GM19395 (cell line): ENCODE measurements at regions not wholly inside any gene's neighbourhood (a gene's known extent, or its start where the extent isn't known, plus 50 kb on each side); places are given as distances from the start of the nearest gene placed in this dataset.
"Not testable (repeated sequence)": the region's sequence is repeated elsewhere in the genome, so short reads cannot be mapped to it uniquely, and the experiment has no call there.

Experiments
- ATAC-seq: cut with Tn5 transposase; IDR thresholded peaks from one replicate; pipeline ENCODE4 v1.9.1; 2021; ENCODE audit warnings: mild to moderate bottlenecking, moderate library complexity; ENCODE audit not compliant: unreplicated experiment

DNA sequence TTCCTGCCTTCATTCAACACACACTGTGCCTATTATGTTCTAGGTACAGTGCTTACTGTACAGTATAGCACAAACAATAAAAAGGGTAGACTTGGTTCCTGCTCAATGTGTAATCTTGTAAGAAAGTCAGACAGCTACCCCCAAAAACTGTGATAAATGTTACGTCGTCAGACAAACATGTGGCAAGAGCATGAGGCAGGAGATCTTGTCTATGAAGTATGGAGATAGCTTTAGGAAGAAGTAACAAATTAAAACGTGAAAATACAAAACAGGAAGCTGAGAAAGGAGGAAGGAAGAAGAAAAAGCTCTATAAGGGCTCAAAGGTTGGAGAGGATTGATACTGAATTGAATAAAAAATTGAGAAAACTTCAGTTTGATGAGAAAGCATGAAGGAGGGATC, 276.2 kb upstream of the HNRNPA3 start:
- ATAC-seq = no peak

DNA sequence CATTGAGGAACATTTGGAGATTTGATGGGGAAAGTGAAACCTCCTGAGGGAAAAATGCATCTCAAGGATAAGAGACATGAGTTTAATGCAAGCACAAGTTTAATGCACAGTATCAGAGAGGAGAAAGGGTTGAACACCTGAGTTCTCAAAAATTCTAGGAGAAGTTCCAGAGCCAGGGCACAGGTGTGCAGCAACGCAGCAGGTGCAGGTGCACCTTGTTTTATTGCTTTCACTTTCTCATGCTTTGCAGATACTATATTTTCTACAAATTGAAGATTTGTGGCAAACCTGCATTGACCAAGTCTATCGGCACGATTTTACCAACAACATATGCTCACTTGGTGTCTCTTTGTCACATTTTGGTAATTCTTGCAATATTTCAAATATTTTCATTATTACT, 267.6 kb upstream of the HNRNPA3 start:
- no peak for ATAC-seq

DNA sequence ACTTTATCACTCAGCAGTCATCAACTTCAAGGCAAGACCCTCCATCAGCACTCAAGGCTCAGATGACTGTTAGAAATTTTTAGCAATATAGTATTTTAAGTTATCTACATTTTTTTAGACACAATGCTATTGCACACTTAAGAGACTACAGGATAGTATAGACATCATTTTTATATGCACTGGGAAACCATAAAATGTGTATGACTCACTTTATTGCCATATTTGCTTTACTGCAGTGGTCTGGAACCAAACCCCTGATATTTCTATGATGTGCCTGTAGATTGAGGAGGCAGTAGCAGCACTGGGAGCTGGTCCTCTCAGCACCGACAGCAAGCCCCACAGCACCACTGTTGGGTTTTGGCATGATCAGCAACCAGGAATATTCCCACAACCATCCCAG, 264.8 kb upstream of the HNRNPA3 start:
- no peak for ATAC-seq

DNA sequence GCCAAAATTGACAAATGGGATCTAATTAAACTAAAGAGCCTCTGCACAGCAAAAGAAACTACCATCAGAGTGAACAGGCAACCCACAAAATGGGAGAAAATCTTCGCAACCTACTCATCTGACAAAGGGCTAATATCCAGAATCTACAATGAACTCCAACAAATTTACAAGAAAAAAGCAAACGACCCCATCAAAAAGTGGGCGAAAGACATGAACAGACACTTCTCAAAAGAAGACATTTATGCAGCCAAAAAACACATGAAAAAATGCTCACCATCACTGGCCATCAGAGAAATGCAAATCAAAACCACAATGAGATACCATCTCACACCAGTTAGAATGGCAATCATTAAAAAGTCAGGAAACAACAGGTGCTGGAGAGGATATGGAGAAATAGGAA, 261.4 kb upstream of the HNRNPA3 start:
- not testable (repeated sequence) for ATAC-seq

DNA sequence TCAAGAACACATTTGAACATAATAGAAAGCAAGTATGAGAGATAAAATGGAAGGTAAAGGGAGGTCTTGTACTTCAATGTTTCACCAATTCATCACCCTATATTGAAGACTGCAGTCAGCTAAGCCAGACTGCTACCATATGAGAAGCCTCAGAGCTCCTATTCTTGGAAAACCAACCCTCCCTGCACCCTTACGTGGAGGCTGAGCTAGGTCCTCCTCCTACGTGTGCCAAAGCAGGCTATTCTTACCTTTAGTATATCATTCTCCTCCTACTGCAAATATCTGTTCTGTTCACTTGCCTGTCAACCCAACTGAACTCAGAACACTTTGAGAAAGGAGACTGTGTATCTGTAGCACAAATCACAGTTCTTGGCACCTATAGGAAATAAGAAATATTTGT, 255.8 kb upstream of the HNRNPA3 start:
- no peak for ATAC-seq

DNA sequence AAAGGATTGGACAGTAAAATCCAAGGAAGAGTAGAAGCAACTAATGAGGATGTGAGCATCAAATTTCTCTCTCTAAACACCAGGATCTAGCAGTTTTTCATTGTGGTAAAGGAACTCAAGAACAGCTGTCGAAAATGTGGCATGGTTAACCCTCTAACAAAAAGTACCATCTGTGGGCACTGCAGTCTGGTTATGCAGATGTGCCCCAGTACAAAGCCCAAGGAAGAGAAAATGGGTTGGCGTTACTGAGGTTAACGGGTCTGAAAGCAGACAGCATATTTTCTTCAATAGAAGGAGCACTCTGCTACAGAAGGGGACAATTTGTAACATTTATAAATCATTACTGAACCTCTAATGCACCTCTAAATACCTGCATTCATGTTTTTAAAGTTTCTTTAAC, 253.0 kb upstream of the HNRNPA3 start:
- ATAC-seq = no peak

DNA sequence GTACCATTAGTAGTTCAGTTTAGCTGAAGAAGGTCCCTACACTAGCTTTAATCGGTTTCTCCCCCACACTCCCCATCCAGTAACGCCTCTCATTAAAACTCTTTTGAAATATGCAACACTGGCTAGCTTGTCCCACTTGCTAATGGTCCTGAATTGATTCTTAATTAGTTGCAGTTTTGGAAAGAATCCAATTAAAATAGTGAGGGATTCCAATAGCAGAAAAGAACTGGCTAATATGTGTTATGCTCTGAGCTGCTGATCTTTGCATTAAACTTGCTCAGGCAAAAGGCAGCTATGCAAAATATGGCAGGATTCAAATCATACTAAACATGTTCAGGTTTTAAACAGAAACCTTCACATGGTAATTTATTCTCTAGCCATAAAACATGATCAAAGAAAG, 252.5 kb upstream of the HNRNPA3 start:
- ATAC-seq = no peak

DNA sequence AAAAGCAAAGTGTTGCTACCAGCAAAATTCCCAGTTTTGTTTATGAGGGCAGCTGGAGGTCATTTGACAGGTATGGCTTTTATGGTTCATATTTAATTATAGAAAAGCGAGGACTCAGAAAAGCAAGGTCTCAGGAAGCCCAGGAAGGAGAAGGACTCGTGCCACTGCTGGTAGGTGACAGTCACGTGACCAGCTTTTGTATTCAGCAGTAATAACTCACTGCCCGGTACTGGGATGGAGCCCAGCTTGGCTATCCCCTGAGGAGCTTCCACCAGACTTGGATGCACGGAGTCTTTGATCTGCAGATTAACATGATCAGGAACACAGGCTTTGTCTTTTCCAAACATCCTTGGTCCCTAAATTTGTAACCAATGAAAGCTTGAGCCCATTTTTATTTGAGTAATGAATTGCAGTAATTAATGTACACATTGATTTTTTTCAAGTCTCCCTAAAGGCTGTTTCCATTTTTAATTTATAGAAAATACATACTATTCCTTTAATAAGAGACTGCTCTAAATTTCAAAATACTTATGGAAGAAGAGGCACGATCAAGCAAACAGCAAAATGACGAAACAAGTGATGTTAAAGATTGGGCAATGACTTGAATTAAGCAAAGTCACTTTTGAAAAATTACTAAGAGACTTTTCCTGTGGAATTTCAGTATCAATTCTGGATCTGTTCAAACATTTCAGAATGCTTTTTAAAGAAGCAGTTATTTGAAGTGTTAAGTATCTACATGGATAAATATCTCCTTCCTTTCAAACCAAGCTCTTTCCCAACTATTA, 251.7 kb upstream of the HNRNPA3 start:
- ATAC-seq = no peak

DNA sequence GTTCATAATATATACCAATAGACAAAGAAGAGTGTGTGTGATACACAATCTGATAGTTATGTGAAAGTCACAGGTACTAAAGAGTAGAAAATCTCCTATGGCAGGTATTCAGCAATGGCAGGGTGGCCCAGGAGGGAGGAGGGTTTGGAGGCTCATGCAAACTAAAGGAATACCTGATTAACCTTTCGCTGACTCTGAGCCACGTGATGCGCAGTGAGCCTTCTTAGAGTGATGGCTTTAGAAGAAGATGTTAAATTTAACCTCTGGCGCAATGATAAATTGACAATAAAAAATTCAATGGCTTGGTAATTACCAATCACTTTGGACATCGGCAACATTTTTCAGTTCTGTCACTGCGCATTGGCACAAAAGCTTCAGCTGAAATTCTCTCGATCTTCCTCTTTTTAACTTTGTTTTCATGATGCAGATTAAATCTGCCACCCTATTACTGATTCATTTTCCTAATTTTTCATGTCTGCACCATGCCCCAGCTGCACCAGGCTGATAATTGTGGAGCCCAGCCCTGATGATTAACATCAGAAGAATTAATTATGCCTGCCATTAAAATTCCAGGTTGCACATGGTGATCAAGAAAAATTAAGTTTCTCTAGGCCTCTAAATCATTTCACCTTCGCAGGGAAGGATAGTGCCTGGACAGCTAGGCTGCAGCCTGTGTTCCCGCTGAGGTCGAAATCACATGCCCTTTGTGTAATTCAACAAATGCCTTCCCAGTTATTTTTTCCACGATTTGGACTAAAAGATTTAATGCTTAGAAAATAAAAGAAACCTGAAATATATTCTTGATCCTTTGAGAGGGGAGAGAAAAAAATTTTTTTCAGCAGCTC, 250.6 kb upstream of the HNRNPA3 start:
- ATAC-seq = no peak

DNA sequence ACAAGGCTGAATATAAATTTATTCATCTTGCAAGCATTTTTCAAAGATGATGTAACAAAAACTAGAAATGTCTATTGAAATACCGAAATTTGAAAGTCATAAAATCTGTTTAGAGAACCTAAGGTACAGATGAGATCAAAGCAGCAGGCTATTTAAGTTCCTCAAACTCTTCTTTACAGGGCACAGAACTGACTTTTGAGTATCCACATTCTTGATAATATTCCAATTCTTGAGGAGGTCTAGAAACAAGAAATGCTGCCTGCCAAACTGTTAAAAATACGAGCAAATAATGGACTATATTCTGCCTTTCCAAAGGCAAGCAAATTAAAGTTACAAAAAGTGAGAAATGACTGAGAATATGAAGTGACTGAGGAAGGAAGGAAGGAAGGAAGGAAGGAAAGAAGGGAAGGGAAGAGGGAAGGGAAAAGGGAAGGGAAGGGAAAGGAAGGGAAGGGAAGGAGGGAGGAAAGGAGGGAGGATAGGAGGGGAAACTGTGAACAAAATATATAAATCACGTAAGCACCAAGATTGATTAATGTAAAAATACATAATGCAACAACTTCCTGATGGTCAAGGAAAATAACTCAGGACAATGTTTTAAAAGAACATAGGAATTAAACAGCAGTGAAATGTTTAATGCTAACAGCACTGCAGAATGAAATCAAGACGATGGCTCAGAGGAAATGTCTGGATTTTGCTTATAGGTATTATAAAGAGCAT, 248.9 kb upstream of the HNRNPA3 start:
- no peak for ATAC-seq

DNA sequence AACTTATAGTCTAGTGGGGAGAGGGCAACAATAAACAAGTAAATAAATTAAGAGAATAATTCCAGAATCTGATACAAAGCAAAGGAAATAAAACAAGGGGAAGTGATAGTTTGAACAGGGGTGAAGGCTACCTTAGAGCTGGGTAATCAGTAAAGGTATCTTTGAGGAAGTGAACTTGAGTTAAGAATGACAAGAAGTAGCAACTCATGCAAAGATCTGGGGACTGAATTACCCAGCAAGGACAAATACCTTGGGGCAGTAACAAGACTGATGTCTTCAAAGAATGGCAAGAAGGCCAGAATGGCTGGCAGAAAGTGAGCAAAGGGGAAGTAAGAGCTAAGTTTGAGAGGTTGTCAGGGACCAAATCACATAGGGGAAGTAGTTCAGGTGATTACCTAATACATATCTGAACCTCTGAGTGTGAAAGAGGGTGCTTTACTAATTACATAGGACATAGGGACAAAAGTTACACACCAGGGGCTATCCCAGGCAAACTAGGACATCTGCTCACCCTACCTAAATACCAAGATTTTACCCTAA, 244.6 kb upstream of the HNRNPA3 start:
- ATAC-seq = peak; percentile 50

DNA sequence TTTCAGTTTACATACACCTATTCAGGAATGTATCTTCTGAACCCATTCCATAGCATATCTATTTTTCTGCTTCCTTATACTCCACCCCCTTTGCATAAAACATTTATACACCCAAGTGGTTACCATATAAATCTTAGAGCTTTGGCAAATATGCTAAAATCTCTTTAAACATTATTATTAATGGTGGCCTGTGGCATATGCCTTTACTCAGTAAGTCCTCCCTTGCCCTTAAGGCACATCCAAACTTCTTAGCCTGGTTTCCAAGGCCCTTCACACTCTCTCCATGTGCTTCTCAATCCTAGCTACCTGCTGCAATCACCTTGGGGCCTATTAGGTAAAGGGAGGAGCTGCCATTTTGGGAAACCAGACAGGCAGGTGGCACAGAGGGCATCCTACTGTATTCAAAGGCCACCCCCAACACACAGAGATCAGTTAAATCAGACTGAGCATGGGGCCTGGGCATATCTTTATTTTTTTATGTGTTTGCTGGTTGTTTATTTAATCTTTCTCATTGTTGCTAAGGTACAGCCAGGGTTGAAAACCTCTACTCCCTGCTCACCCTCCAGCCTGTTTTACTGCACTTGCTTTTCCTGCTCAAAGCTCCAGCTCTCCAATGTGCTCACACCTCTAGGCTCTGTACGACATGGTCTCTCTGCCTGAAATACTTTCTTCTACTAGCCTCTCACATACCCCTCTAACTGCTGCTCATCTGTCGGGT, 242.8 kb upstream of the HNRNPA3 start:
- no peak for ATAC-seq

DNA sequence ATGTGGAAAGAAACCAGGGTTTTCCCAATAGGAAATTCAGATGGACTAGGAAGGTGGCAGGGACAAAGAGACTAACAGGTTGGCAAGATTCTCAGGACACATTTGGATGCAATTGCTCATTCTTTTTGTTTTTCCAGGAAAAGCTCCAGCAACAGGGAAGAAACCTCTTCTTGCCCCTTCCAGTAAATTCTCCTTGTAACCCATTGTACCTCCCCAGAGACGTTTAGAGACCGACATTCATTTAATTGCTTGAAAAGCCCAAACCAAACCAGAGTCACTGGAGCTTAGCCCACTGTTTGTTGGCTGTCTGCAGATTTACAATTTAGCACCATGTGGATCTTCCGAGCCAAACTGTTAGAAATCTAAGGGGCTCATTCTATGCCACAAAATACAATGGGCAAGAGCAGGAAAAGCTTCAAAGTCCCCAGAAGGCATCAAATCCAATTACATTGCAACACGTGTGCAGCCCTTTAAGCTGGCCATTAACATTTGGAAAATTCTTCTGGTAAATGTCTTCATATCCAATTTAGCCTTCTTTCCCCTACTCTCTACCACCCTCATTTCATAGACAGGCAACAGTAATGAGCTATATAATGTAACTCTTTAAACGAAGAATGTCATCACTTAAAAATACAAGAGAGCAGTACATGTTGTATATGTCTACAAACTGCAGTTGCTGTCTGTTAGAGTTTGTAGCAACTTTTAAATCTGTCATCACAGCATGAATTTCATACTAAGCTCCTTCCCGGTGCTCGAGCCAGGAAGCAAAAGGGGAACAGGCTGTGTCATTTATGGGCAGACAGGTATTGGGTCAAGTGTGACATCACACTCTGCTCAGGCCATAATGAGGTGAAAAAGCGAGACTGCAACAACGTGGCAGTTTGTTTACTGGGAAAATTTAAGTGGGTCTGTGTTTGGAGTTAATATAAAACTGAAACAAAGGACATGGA, 235.6 kb upstream of the HNRNPA3 start:
- ATAC-seq = no peak

DNA sequence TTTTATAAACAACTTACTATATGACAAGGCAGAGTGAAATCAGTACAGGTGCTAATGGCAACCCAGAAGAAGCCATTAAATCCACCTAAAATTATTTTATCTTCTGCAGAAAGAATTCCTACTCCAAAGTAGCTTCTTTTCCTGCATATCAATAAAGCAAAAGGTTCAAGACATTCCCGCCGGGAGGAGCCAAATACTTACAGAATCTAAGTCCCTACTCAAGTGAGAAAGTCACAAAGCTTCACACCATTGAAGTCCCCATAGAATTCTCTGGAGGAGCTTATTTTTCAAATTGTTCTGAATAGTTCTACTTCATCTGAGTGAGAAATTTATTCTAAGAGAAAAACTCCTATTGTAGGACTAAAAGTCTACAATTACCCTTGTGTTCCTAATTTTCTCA, 233.7 kb upstream of the HNRNPA3 start:
- no peak for ATAC-seq

DNA sequence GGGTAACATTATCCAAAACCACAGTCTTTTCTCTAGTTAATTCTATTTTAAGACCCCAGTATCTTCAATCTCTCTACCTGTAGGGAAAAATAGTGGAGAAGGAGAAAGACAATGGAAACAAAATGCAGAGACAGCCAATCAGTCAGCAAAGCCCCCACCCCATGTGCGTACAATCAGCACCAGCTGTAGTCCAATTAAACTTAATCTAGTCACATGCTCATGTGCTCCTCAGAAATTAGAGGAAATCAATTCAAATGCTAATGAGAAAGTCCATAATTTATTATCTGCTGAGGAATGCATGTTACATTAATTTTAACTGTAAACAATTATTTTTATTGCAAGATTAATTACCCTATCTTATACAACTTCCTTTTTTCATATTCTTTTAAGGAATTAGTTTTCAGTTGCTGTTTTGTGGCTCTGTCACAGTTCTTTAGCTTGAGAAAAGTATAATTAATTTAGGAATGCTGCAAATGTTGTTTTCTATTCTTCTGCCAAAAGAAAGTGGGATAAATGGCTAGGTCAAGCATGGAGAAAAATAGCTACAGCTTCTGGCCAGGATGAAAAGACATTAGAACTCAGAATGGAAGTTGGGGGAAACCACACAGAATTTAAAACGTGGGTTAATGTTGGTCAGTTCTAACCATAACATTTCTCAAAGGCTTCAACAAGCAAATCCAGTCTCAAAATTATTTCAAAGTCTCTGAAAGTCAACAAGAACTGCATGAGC, 232.4 kb upstream of the HNRNPA3 start:
- ATAC-seq = no peak

DNA sequence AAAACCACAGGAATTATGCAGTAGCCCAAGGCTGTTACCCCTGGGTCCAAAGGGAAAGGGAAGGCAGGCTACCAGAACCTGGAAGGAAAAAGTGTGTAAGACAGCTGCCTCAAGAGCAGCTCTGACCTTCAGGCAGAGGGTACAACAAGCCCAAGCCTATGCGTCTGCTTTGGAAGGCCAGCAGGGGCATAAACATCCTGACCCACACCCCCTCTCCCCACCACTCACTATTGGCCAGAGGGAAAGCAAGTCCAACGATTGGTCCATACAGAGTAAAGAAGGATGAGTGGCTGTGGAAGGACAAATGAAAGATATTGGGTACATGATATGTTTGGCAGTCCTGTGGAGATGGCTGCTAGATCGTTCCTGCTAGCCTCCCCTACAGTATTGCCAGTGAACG, 227.6 kb upstream of the HNRNPA3 start:
- no peak for ATAC-seq

DNA sequence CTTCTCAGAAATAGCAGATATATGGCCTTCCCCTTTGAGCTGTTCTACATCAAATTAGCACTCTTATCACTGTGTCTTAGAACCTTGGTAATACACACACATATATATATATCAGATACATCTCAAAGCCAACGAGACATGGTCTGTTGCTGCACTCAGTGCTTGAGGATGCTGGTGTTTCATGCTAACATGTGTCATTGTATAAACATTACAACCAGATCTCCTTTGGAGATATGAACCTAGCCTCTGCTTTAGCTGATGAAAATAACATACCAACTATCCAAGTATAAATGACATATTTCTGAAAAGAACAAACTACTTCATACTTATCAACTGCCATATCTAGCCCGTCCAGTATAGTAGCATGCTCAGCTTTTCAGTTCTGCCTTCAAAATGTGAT, 226.7 kb upstream of the HNRNPA3 start:
- no peak for ATAC-seq

DNA sequence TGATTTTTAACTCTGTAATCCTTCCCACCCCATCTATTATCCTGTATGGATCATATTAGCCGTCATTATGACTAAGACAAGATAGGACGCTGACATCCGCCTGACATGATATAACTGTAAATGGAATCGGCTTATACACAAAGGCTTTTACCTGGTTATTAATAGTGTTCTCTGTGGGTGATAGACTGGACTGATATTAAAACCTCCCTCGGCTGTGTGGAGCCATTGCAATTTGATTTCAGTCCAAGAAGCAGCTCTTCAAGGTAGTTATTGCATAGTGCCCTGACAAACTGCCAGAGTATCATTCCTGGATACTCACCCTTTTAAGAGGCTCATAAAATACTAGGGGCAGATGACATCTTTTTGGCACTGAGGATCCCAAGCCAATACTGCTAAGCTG, 226.1 kb upstream of the HNRNPA3 start:
- ATAC-seq = no peak

DNA sequence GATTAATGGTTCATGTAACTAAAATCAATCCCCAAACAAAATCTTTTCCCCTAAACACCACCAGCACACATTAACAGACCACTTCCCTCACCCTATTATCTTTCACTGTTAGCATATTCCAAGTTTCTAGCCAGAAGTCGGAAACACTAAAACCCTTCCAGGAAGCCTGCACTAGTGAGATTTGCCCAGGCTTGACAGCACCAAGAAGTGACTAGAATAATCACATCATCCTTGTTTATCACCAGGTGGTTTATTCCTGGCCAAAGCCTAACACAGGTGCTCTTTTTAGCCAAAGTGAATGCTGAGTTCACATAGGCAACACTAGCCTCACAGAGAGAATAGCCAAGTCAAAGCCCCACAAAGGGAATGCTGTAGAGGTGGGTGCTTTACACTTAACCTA, 221.2 kb upstream of the HNRNPA3 start:
- no peak for ATAC-seq
